HCT116 (cell line): ENCODE measurements at regions not wholly inside any gene's neighbourhood (a gene's known extent, or its start where the extent isn't known, plus 50 kb on each side); places are given as distances from the start of the nearest gene placed in this dataset.

Experiments used
- ATAC-seq: fragments of 200-7000 bp; cut with Tn5 transposase; 2 replicates; pipeline ENCODE4 v1.9.1; 2020; ENCODE audit warnings: mild to moderate bottlenecking, moderate library complexity
- BruUV-seq: library from RNA; stranded (reverse); fragments of 400-500 nt; replicated peaks from 2 replicates; lab custom pipeline; 2021; lab: Mats Ljungman, UMichigan
- CTCF ChIA-PET: fragments of 300-600 bp; sonication (Branson Sonifier 250); formaldehyde crosslinking; loops from one replicate; lab custom pipeline; 2021; ENCODE audit warnings: antibody characterized with exemption; lab: Charles Lee
- POLR2A ChIA-PET: fragments of 300-600, 350-600 bp; sonication (Branson Sonifier 250); formaldehyde crosslinking; loops from one replicate; lab custom pipeline; 2021; ENCODE audit warnings: antibody characterized with exemption; lab: Charles Lee
- RAD21 ChIA-PET, 2 experiments: fragments of 300-600 bp; sonication (Branson Sonifier 250); formaldehyde crosslinking; loops; one replicate each; lab custom pipeline; 2023; ENCODE audit warnings: low total read pairs in 2 of 2; ENCODE audit not compliant: uncharacterized antibody in 2 of 2, unreplicated experiment in 2 of 2, low non-redundant PET in 1 of 2; lab: Charles Lee
- DNase-seq: peaks from one replicate; pipeline ENCODE4 v3.0.0-alpha.2; 2010; ENCODE audit warnings: low read depth, low spot score
- H2AFZ ChIP-seq: fragments of 200-600 bp; shearing (Covaris generic), sonication (generic); 2 replicates; pipeline ENCODE4 v1.6.1; 2017; ENCODE audit warnings: low read depth, mixed run types, mixed read lengths, antibody characterized with exemption, low read length; ENCODE audit not compliant: poor library complexity, severe bottlenecking
- H3K27ac ChIP-seq: 2 replicates; pipeline ENCODE4 v1.5.1; 2012; ENCODE audit warnings: low read depth, low read length
- H3K27me3 ChIP-seq: fragments of 200-600 bp; sonication (generic); 2 replicates; pipeline ENCODE4 v1.6.1; 2016; ENCODE audit warnings: mixed run types, low read length, mixed read lengths; ENCODE audit not compliant: insufficient read depth
- H3K36me3 ChIP-seq, 2 experiments: fragments of 200-500 bp in 1 of 2; fragments of 200-600 bp in 1 of 2; sonication (Bioruptor generic) in 1 of 2; sonication (generic) in 1 of 2; 2 replicates each; pipeline versions ENCODE4 v1.5.1 to v1.6.1; 2014 to 2016; ENCODE audit warnings: low read length in 2 of 2, inconsistent platforms in 1 of 2, mixed read lengths in 1 of 2, mixed run types in 1 of 2; ENCODE audit not compliant: insufficient read depth in 2 of 2, control insufficient read depth in 1 of 2
- H3K4me1 ChIP-seq, 2 experiments: fragments of 200-600 bp in 1 of 2; sonication (generic) in 1 of 2; 2 replicates each; pipeline versions ENCODE4 v1.5.1 to v1.6.1; 2012 to 2017; ENCODE audit warnings: low read length in 2 of 2, inconsistent platforms in 1 of 2, mild to moderate bottlenecking in 1 of 2, mixed read lengths in 1 of 2, mixed run types in 1 of 2, moderate library complexity in 1 of 2; ENCODE audit not compliant: insufficient read depth in 2 of 2, control insufficient read depth in 1 of 2
- H3K4me2 ChIP-seq: fragments of 200-600 bp; sonication (generic); 2 replicates; pipeline ENCODE4 v1.6.1; 2017; ENCODE audit warnings: mixed run types, low read length, mixed read lengths
- H3K4me3 ChIP-seq, 2 experiments: fragments of 200-600 bp in 1 of 2; sonication (generic) in 1 of 2; replicated peaks in 1 of 2; 2 replicates each; pipeline ENCODE4 v1.5.1; 2011 to 2016; ENCODE audit warnings: low read length in 2 of 2, control low read depth in 1 of 2, low read depth in 1 of 2, mild to moderate bottlenecking in 1 of 2, mixed read lengths in 1 of 2, mixed run types in 1 of 2
- H3K79me2 ChIP-seq: fragments of 200-600 bp; sonication (generic); 2 replicates; pipeline ENCODE4 v1.6.1; 2017; ENCODE audit warnings: mild to moderate bottlenecking, mixed run types, low read length, moderate library complexity, mixed read lengths; ENCODE audit not compliant: insufficient read depth
- H3K9ac ChIP-seq: fragments of 200-600 bp; sonication (generic); 2 replicates; pipeline ENCODE4 v1.6.1; 2016; ENCODE audit warnings: low read length, mixed read lengths
- H3K9me2 ChIP-seq: fragments of 200-600 bp; sonication (generic), shearing (Covaris generic); 2 replicates; pipeline ENCODE4 v1.6.1; 2017; ENCODE audit warnings: mixed run types, mild to moderate bottlenecking, moderate library complexity; ENCODE audit not compliant: insufficient read depth
- H3K9me3 ChIP-seq, 2 experiments: fragments of 200-500 bp in 1 of 2; fragments of 200-600 bp in 1 of 2; sonication (Bioruptor generic) in 1 of 2; sonication (generic) in 1 of 2; 2 replicates each; pipeline ENCODE4 v1.6.1; 2014 to 2017; ENCODE audit warnings: low read length in 2 of 2, mixed read lengths in 2 of 2, inconsistent platforms in 1 of 2, low read depth in 1 of 2, mild to moderate bottlenecking in 1 of 2, mixed run types in 1 of 2, moderate library complexity in 1 of 2; ENCODE audit not compliant: control insufficient read depth in 1 of 2, insufficient read depth in 1 of 2
- H4K20me1 ChIP-seq: fragments of 200-600 bp; sonication (generic), shearing (Covaris generic); 2 replicates; pipeline ENCODE4 v1.6.1; 2017; ENCODE audit warnings: mixed run types, mild to moderate bottlenecking, moderate library complexity; ENCODE audit not compliant: insufficient read depth
- EGR1 ChIP-seq: IDR thresholded peaks from 2 replicates; pipeline ENCODE4 v1.6.1; 2012; ENCODE audit warnings: low read depth
- ELF1 ChIP-seq: IDR thresholded peaks from 2 replicates; pipeline ENCODE4 v1.6.1; 2012; ENCODE audit warnings: low read depth, borderline replicate concordance
- EZH2 ChIP-seq: fragments of 200-600 bp; sonication (generic); IDR thresholded peaks from 2 replicates; pipeline ENCODE4 v1.6.1; 2017; ENCODE audit warnings: antibody characterized with exemption, mixed run types
- FOSL1 ChIP-seq: IDR thresholded peaks from 2 replicates; pipeline ENCODE4 v1.6.1; 2012; ENCODE audit warnings: low read depth
- JUND ChIP-seq: IDR thresholded peaks from 2 replicates; pipeline ENCODE4 v1.6.1; 2012
- MAX ChIP-seq: IDR thresholded peaks from 2 replicates; pipeline ENCODE4 v1.6.1; 2012
- POLR2A ChIP-seq: IDR thresholded peaks from 2 replicates; pipeline ENCODE4 v1.7.0; 2011; ENCODE audit warnings: borderline replicate concordance; ENCODE audit not compliant: insufficient read depth, insufficient read length; ENCODE audit errors: extremely low read depth
- RAD21 ChIP-seq: IDR thresholded peaks from 2 replicates; pipeline ENCODE4 v1.6.1; 2012; ENCODE audit warnings: low read depth, mild to moderate bottlenecking
- SIN3A ChIP-seq: IDR thresholded peaks from 2 replicates; pipeline ENCODE4 v1.6.1; 2012; ENCODE audit warnings: low read depth
- SRF ChIP-seq: IDR thresholded peaks from 2 replicates; pipeline ENCODE4 v1.6.1; 2012; ENCODE audit warnings: low read depth
- TCF7L2 ChIP-seq: IDR thresholded peaks from 2 replicates; pipeline ENCODE4 v1.7.0; 2011; ENCODE audit warnings: borderline replicate concordance, inconsistent platforms; ENCODE audit not compliant: insufficient read depth, insufficient read length; ENCODE audit errors: extremely low read depth
- ZBTB33 ChIP-seq: IDR thresholded peaks from 2 replicates; pipeline ENCODE4 v1.6.1; 2011; ENCODE audit warnings: mild to moderate bottlenecking, low read length, moderate library complexity; ENCODE audit not compliant: insufficient replicate concordance; ENCODE audit errors: extremely low read depth
- ZFX ChIP-seq: fragments of 450-650 bp; IDR thresholded peaks from 2 replicates; pipeline ENCODE4 v1.6.1; 2017
- intact Hi-C: fragments of 100-400 bp; cut with micrococcal nuclease; formaldehyde crosslinking; loops from 2 replicates; pipeline ENCODE4 v1.10.0; 2022

- no peak overlapping the region for H3K4me2 ChIP-seq
- TF ChIP-seq SIN3A (no peak), FOSL1 (no peak), EGR1 (no peak), SRF (no peak), RAD21 (no peak), ZBTB33 (no peak), EZH2 (no peak), MAX (no peak), ELF1 (no peak), POLR2A (no peak), TCF7L2 (no peak), JUND (no peak), ZFX (no peak)
- TF ChIP-seq, all 23 proteins: peak for 0
- H3K9me3 ChIP-seq: no peaks in the 10 kb centered on the region
- CTCF ChIA-PET: no interaction called here
- DNase-seq (no peak), ATAC-seq (no peak)
- intact Hi-C loops: no loop called here
- H2AFZ ChIP-seq: no peak overlapping the region
- no peaks in the 10 kb centered on the region for H4K20me1 ChIP-seq
- no peaks in the 10 kb centered on the region for H3K9me2 ChIP-seq
- H3K27ac ChIP-seq: no peak overlapping the region
- POLR2A ChIA-PET: no interaction called here
- H3K79me2 ChIP-seq: no peaks in the 10 kb centered on the region
- H3K27me3 ChIP-seq: no peaks in the 10 kb centered on the region
- no peaks in the 10 kb centered on the region for H3K4me1 ChIP-seq
- no peaks in the 10 kb centered on the region for H3K36me3 ChIP-seq
- H3K4me3 ChIP-seq: no peak overlapping the region
- RAD21 ChIA-PET: no interaction called here
- no peak overlapping the region for H3K9ac ChIP-seq
- BruUV-seq: no TSS peak
Observed at GRCh38 chr12:64933791-64934190, 109.3 kb downstream of the TBC1D30 start.
